Endothelial cell of umbilical vein (primary cell): ENCODE measurements at regions not wholly inside any gene's neighbourhood (a gene's known extent, or its start where the extent isn't known, plus 50 kb on each side); places are given as distances from the start of the nearest gene placed in this dataset.

Experiments used
- BruUV-seq: library from RNA; stranded (reverse); fragments of 400-500 nt; replicated peaks from 2 replicates; lab custom pipeline; 2021; lab: Mats Ljungman, UMichigan
- CTCF ChIA-PET: fragments of 300-600, 350-600 bp; sonication (Branson Sonifier 250); formaldehyde crosslinking; loops from one replicate; lab custom pipeline; 2021; ENCODE audit warnings: antibody characterized with exemption, inconsistent platforms; lab: Charles Lee
- POLR2A ChIA-PET: fragments of 300-600, 350-600 bp; sonication (Branson Sonifier 250); formaldehyde crosslinking; loops from one replicate; lab custom pipeline; 2021; ENCODE audit warnings: antibody characterized with exemption, inconsistent platforms; lab: Charles Lee
- DNase-seq: peaks from one replicate; pipeline ENCODE4 v3.0.0-alpha.2; 2011; ENCODE audit warnings: low read depth, low spot score
- FAIRE-seq: peaks from 2 replicates; lab custom pipeline; 2011; peaks lifted over from hg19 to GRCh38; lab: Jason Lieb, UNC
- H2AFZ ChIP-seq: 2 replicates; pipeline ENCODE4 v1.6.0; 2012; ENCODE audit warnings: low read depth, low read length, control low read depth, inconsistent platforms
- H3K27ac ChIP-seq: 2 replicates; pipeline ENCODE4 v1.5.1; 2011; ENCODE audit warnings: low read depth, mild to moderate bottlenecking, control low read depth, low read length, moderate library complexity; ENCODE audit not compliant: insufficient read depth
- H3K27me3 ChIP-seq, 2 experiments: 2 replicates each; pipeline versions ENCODE4 v1.6.0 to v1.6.1; 2011; ENCODE audit warnings: low read length in 2 of 2, mixed read lengths in 1 of 2; ENCODE audit not compliant: control insufficient read depth in 2 of 2, insufficient read depth in 2 of 2
- H3K36me3 ChIP-seq, 2 experiments: 2 replicates in 1 of 2; 3 replicates in 1 of 2; pipeline ENCODE4 v1.5.1; 2011; ENCODE audit warnings: low read length in 2 of 2, mild to moderate bottlenecking in 1 of 2, moderate library complexity in 1 of 2; ENCODE audit not compliant: control insufficient read depth in 2 of 2, insufficient read depth in 2 of 2; ENCODE audit errors: extremely low read depth in 1 of 2
- H3K4me1 ChIP-seq: 3 replicates; pipeline ENCODE4 v1.5.1; 2011; ENCODE audit warnings: mild to moderate bottlenecking, low read length; ENCODE audit not compliant: control insufficient read depth, insufficient read depth; ENCODE audit errors: extremely low read depth
- H3K4me2 ChIP-seq: 2 replicates; pipeline ENCODE4 v1.6.1; 2011; ENCODE audit warnings: low read length, control low read depth, mixed read lengths; ENCODE audit not compliant: insufficient read depth
- H3K4me3 ChIP-seq, 3 experiments: fragments of 200-600 bp in 1 of 3; sonication (generic), shearing (Covaris generic) in 1 of 3; replicated peaks in 1 of 3; 2 replicates each; pipeline ENCODE4 v1.5.1; 2011 to 2016; ENCODE audit warnings: control low read depth in 3 of 3, low read length in 3 of 3, mild to moderate bottlenecking in 2 of 3, inconsistent platforms in 1 of 3, low read depth in 1 of 3, moderate library complexity in 1 of 3; ENCODE audit not compliant: insufficient read depth in 1 of 3
- H3K79me2 ChIP-seq: 2 replicates; pipeline ENCODE4 v1.6.0; 2012; ENCODE audit warnings: low read length, inconsistent platforms; ENCODE audit not compliant: control insufficient read depth, insufficient read depth
- H3K9ac ChIP-seq: replicated peaks from 2 replicates; pipeline ENCODE3; 2011; ENCODE audit warnings: low read length, control low read depth; ENCODE audit not compliant: insufficient read depth; ENCODE audit errors: extremely low read depth
- H3K9me1 ChIP-seq: replicated peaks from 3 replicates; pipeline ENCODE4 v1.6.0; 2011; ENCODE audit warnings: mild to moderate bottlenecking, low read length; ENCODE audit not compliant: control insufficient read depth, insufficient read depth; ENCODE audit errors: extremely low read depth
- H3K9me3 ChIP-seq: replicated peaks from 2 replicates; pipeline ENCODE4 v1.5.1; 2012; ENCODE audit warnings: low read length, inconsistent platforms; ENCODE audit not compliant: control insufficient read depth, insufficient read depth
- H4K20me1 ChIP-seq: replicated peaks from 2 replicates; pipeline ENCODE3; 2011; ENCODE audit warnings: mild to moderate bottlenecking, low read length; ENCODE audit not compliant: control insufficient read depth, insufficient read depth; ENCODE audit errors: extremely low read depth
- EZH2 ChIP-seq: IDR thresholded peaks from 2 replicates; pipeline ENCODE4 v1.6.1; 2012; ENCODE audit warnings: borderline replicate concordance, low read depth, mild to moderate bottlenecking, moderate library complexity, low read length, inconsistent platforms; ENCODE audit not compliant: severe bottlenecking
- FOS ChIP-seq: IDR thresholded peaks from 2 replicates; pipeline ENCODE4 v1.6.1; 2011; ENCODE audit warnings: mild to moderate bottlenecking, low read length, moderate library complexity, borderline replicate concordance; ENCODE audit not compliant: insufficient read depth
- GATA2 ChIP-seq: IDR thresholded peaks from 2 replicates; pipeline ENCODE4 v1.7.0; 2011; ENCODE audit warnings: low read depth, mild to moderate bottlenecking, moderate library complexity, mixed read lengths, low read length; ENCODE audit not compliant: insufficient read length, insufficient read depth
- JUN ChIP-seq: IDR thresholded peaks from 2 replicates; pipeline ENCODE4 v1.6.1; 2011; ENCODE audit warnings: borderline replicate concordance, low read depth; ENCODE audit not compliant: insufficient read length, insufficient read depth
- MYC ChIP-seq: IDR thresholded peaks from one replicate; pipeline ENCODE4 v1.6.1; 2011; ENCODE audit warnings: mild to moderate bottlenecking, low read depth, low read length
- POLR2A ChIP-seq: IDR thresholded peaks from 2 replicates; pipeline ENCODE4 v1.6.1; 2012; ENCODE audit warnings: low read depth, mild to moderate bottlenecking, control low read depth, low read length
- POLR2AphosphoS5 ChIP-seq: IDR thresholded peaks from 2 replicates; pipeline ENCODE4 v1.6.1; 2012; ENCODE audit warnings: low read depth, mild to moderate bottlenecking, control low read depth, low read length, moderate library complexity; ENCODE audit not compliant: insufficient read depth
- dilution Hi-C: fragments of 300-500 bp; cut with MboI; formaldehyde crosslinking; loops from one replicate; pipeline ENCODE4 v1.15.0; 2019; ENCODE audit warnings: low sequenced_read_pairs; ENCODE audit not compliant: extremely low pct_ligation_motif_present
- intact Hi-C: fragments of 100-400 bp; cut with micrococcal nuclease; formaldehyde crosslinking; loops from one replicate; pipeline ENCODE4 v1.10.0; 2022
- TF ChIP-seq, protein P1 (sequence below), 2 donors: IDR thresholded peaks; 1 replicate in 1 of 2; 2 replicates in 1 of 2; pipeline ENCODE4 v1.5.1; 2011; ENCODE audit warnings: low read length in 2 of 2, mild to moderate bottlenecking in 2 of 2, moderate library complexity in 2 of 2, control low read depth in 1 of 2, inconsistent platforms in 1 of 2, low read depth in 1 of 2; ENCODE audit not compliant: insufficient read depth in 1 of 2; ENCODE audit errors: extremely low read depth in 1 of 2
- TF ChIP-seq, protein P2 (sequence below): IDR thresholded peaks from 2 replicates; pipeline ENCODE4 v1.6.1; 2011; ENCODE audit not compliant: insufficient read depth, insufficient read length

DNA sequence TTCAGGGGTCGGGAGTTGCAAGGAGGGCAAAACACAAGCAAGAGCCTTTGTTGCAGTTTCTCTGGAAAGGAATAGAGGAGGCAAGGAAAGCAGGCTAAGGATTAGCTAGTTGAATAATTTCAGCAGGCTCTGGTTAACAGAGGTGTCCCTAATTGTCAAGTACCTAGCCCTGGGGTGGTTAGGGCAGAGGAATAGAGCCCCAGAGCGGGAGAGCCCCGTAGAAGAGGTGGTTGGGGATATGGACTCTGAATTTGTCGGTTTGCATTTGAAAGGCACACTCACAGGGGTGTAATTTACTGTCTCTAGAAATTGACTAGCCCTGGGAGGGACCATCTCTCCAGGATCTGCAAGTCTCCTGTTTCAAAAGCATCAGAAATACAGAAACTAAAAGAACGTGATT, 1030.2 kb downstream of the TMEM182 start:
- FAIRE-seq = no peak
- TF ChIP-seq, protein P1, sequence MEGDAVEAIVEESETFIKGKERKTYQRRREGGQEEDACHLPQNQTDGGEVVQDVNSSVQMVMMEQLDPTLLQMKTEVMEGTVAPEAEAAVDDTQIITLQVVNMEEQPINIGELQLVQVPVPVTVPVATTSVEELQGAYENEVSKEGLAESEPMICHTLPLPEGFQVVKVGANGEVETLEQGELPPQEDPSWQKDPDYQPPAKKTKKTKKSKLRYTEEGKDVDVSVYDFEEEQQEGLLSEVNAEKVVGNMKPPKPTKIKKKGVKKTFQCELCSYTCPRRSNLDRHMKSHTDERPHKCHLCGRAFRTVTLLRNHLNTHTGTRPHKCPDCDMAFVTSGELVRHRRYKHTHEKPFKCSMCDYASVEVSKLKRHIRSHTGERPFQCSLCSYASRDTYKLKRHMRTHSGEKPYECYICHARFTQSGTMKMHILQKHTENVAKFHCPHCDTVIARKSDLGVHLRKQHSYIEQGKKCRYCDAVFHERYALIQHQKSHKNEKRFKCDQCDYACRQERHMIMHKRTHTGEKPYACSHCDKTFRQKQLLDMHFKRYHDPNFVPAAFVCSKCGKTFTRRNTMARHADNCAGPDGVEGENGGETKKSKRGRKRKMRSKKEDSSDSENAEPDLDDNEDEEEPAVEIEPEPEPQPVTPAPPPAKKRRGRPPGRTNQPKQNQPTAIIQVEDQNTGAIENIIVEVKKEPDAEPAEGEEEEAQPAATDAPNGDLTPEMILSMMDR (IDR thresholded peaks at IDR 0.05; ENCODE audit: extremely low read depth in 1 of 2, insufficient read depth in 1 of 2, low read depth in 1 of 2, low read length in 2 of 2) = no peak
- TF ChIP-seq, protein P2, sequence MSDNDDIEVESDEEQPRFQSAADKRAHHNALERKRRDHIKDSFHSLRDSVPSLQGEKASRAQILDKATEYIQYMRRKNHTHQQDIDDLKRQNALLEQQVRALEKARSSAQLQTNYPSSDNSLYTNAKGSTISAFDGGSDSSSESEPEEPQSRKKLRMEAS = no peak
- TF ChIP-seq POLR2A (no peak), POLR2AphosphoS5 (no peak), EZH2 (no peak), FOS (no peak), MYC (no peak), JUN (no peak), GATA2 (no peak)

More for the DNA sequence above, 1030.2 kb downstream of the TMEM182 start:
- no TSS peak for BruUV-seq
- H3K36me3 ChIP-seq = no peaks in the 10 kb centered on the region
- H3K4me1 ChIP-seq = no peaks in the 10 kb centered on the region
- no peaks in the 10 kb centered on the region for H4K20me1 ChIP-seq
- CTCF ChIA-PET = no interaction called here
- no peaks in the 10 kb centered on the region for H3K27me3 ChIP-seq
- no peak overlapping the region for H3K27ac ChIP-seq
- intact Hi-C loops = no loop called here
- no peaks in the 10 kb centered on the region for H3K9me1 ChIP-seq
- H3K4me2 ChIP-seq = no peak overlapping the region
- H3K79me2 ChIP-seq = no peaks in the 10 kb centered on the region
- no peak overlapping the region for H2AFZ ChIP-seq
- no peak overlapping the region for H3K9ac ChIP-seq
- H3K9me3 ChIP-seq = peaks cover 4% of the 10 kb centered on the region
- POLR2A ChIA-PET = no interaction called here
- no peak for DNase-seq
- no peak overlapping the region for H3K4me3 ChIP-seq
- dilution Hi-C loops = no loop called here
